H1 (cell line): ENCODE measurements at regions not wholly inside any gene's neighbourhood (a gene's known extent, or its start where the extent isn't known, plus 50 kb on each side); places are given as distances from the start of the nearest gene placed in this dataset.

ENCODE experiments used
- CHD2 ChIP-seq: IDR thresholded peaks from 2 replicates; pipeline ENCODE4 v1.6.1; 2012; ENCODE audit warnings: low read length, improper control_type of control experiment
- EZH2 ChIP-seq: fragments of 200-600 bp; sonication (generic); IDR thresholded peaks from 2 replicates; pipeline ENCODE4 v1.7.1; 2012; ENCODE audit warnings: low read depth, mild to moderate bottlenecking, moderate library complexity, low read length, inconsistent platforms; ENCODE audit not compliant: severe bottlenecking
- GABPA ChIP-seq: IDR thresholded peaks from 2 replicates; pipeline ENCODE4 v1.6.1; 2011; ENCODE audit warnings: mild to moderate bottlenecking, low read length, moderate library complexity, borderline replicate concordance; ENCODE audit not compliant: insufficient read depth
- KDM4A ChIP-seq: IDR thresholded peaks from one replicate; pipeline ENCODE4 v1.7.1; 2012; ENCODE audit warnings: low read depth, mild to moderate bottlenecking, moderate library complexity, low read length, inconsistent platforms; ENCODE audit not compliant: severe bottlenecking
- NRF1 ChIP-seq: IDR thresholded peaks from 2 replicates; pipeline ENCODE4 v1.6.1; 2011; ENCODE audit warnings: mild to moderate bottlenecking, low read depth, low read length, improper control_type of control experiment
- TF ChIP-seq, protein P1 (sequence below): fragments of 300-600 bp; sonication (generic); IDR thresholded peaks from 2 replicates; pipeline ENCODE4 v1.7.1; 2012; ENCODE audit warnings: low read length, moderate library complexity, mild to moderate bottlenecking, inconsistent platforms; ENCODE audit not compliant: insufficient replicate concordance
- TF ChIP-seq, protein P2 (sequence below): IDR thresholded peaks from 2 replicates; pipeline ENCODE4 v1.6.1; 2011; ENCODE audit warnings: low read length, improper control_type of control experiment
- TF ChIP-seq, protein P3 (sequence below): IDR thresholded peaks from 2 replicates; pipeline ENCODE4 v1.6.1; 2012; ENCODE audit warnings: low read length, inconsistent platforms

DNA sequence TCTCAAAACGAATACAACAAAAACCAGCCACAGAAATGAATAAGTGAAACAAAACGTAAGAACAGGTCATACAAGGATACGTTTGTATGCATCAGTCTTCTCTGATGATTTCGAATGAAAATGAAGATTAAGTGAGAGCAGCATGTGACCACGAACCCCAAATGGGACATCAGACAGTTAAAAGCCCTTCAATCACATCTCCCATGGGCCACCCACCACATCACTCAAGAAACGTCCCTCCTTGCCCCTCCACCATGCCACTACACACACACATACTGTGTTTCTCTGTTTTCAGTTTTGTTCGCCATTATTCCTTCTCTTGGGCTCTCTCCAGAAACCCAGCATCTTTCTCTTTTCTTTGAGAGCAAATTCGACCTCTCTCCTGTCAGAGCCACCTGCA, 355.6 kb upstream of the KAZN start (continued):
- TF ChIP-seq, protein P1, sequence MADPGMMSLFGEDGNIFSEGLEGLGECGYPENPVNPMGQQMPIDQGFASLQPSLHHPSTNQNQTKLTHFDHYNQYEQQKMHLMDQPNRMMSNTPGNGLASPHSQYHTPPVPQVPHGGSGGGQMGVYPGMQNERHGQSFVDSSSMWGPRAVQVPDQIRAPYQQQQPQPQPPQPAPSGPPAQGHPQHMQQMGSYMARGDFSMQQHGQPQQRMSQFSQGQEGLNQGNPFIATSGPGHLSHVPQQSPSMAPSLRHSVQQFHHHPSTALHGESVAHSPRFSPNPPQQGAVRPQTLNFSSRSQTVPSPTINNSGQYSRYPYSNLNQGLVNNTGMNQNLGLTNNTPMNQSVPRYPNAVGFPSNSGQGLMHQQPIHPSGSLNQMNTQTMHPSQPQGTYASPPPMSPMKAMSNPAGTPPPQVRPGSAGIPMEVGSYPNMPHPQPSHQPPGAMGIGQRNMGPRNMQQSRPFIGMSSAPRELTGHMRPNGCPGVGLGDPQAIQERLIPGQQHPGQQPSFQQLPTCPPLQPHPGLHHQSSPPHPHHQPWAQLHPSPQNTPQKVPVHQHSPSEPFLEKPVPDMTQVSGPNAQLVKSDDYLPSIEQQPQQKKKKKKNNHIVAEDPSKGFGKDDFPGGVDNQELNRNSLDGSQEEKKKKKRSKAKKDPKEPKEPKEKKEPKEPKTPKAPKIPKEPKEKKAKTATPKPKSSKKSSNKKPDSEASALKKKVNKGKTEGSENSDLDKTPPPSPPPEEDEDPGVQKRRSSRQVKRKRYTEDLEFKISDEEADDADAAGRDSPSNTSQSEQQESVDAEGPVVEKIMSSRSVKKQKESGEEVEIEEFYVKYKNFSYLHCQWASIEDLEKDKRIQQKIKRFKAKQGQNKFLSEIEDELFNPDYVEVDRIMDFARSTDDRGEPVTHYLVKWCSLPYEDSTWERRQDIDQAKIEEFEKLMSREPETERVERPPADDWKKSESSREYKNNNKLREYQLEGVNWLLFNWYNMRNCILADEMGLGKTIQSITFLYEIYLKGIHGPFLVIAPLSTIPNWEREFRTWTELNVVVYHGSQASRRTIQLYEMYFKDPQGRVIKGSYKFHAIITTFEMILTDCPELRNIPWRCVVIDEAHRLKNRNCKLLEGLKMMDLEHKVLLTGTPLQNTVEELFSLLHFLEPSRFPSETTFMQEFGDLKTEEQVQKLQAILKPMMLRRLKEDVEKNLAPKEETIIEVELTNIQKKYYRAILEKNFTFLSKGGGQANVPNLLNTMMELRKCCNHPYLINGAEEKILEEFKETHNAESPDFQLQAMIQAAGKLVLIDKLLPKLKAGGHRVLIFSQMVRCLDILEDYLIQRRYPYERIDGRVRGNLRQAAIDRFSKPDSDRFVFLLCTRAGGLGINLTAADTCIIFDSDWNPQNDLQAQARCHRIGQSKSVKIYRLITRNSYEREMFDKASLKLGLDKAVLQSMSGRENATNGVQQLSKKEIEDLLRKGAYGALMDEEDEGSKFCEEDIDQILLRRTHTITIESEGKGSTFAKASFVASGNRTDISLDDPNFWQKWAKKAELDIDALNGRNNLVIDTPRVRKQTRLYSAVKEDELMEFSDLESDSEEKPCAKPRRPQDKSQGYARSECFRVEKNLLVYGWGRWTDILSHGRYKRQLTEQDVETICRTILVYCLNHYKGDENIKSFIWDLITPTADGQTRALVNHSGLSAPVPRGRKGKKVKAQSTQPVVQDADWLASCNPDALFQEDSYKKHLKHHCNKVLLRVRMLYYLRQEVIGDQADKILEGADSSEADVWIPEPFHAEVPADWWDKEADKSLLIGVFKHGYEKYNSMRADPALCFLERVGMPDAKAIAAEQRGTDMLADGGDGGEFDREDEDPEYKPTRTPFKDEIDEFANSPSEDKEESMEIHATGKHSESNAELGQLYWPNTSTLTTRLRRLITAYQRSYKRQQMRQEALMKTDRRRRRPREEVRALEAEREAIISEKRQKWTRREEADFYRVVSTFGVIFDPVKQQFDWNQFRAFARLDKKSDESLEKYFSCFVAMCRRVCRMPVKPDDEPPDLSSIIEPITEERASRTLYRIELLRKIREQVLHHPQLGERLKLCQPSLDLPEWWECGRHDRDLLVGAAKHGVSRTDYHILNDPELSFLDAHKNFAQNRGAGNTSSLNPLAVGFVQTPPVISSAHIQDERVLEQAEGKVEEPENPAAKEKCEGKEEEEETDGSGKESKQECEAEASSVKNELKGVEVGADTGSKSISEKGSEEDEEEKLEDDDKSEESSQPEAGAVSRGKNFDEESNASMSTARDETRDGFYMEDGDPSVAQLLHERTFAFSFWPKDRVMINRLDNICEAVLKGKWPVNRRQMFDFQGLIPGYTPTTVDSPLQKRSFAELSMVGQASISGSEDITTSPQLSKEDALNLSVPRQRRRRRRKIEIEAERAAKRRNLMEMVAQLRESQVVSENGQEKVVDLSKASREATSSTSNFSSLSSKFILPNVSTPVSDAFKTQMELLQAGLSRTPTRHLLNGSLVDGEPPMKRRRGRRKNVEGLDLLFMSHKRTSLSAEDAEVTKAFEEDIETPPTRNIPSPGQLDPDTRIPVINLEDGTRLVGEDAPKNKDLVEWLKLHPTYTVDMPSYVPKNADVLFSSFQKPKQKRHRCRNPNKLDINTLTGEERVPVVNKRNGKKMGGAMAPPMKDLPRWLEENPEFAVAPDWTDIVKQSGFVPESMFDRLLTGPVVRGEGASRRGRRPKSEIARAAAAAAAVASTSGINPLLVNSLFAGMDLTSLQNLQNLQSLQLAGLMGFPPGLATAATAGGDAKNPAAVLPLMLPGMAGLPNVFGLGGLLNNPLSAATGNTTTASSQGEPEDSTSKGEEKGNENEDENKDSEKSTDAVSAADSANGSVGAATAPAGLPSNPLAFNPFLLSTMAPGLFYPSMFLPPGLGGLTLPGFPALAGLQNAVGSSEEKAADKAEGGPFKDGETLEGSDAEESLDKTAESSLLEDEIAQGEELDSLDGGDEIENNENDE = no peak
- TF ChIP-seq NRF1 (no peak), CHD2 (no peak), GABPA (no peak), KDM4A (no peak), EZH2 (no peak)
- TF ChIP-seq, protein P2, sequence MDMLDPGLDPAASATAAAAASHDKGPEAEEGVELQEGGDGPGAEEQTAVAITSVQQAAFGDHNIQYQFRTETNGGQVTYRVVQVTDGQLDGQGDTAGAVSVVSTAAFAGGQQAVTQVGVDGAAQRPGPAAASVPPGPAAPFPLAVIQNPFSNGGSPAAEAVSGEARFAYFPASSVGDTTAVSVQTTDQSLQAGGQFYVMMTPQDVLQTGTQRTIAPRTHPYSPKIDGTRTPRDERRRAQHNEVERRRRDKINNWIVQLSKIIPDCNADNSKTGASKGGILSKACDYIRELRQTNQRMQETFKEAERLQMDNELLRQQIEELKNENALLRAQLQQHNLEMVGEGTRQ = no peak
- TF ChIP-seq, protein P3, sequence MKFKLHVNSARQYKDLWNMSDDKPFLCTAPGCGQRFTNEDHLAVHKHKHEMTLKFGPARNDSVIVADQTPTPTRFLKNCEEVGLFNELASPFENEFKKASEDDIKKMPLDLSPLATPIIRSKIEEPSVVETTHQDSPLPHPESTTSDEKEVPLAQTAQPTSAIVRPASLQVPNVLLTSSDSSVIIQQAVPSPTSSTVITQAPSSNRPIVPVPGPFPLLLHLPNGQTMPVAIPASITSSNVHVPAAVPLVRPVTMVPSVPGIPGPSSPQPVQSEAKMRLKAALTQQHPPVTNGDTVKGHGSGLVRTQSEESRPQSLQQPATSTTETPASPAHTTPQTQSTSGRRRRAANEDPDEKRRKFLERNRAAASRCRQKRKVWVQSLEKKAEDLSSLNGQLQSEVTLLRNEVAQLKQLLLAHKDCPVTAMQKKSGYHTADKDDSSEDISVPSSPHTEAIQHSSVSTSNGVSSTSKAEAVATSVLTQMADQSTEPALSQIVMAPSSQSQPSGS = no peak
